Body of pancreas (tissue), 4 donors: ENCODE measurements at regions not wholly inside any gene's neighbourhood (a gene's known extent, or its start where the extent isn't known, plus 50 kb on each side); places are given as distances from the start of the nearest gene placed in this dataset.

Experiments used
- ATAC-seq: fragments of 150-250 bp; one replicate; pipeline ENCODE4 v1.9.1; 2016
- DNase-seq, 4 donors: peaks; one replicate each; pipeline ENCODE4 v3.0.0-alpha.2; 2019
- H3K27ac ChIP-seq, 4 donors: fragments of 200-600 bp; sonication (generic); 1 replicate in 3 of 4; 2 replicates in 1 of 4; pipeline versions ENCODE4 v1.5.1 to v1.6.1; 2016 to 2019; ENCODE audit warnings: mild to moderate bottlenecking in 1 of 4, mixed read lengths in 1 of 4, moderate library complexity in 1 of 4
- H3K27me3 ChIP-seq, 2 donors: fragments of 200-600 bp; sonication (generic); one replicate each; pipeline ENCODE4 v1.6.0; 2016; ENCODE audit warnings: mild to moderate bottlenecking in 1 of 2
- H3K36me3 ChIP-seq, 2 donors: fragments of 200-600 bp; sonication (generic); replicated peaks in 1 of 2; 2 replicates each; pipeline ENCODE4 v1.5.1; 2016; ENCODE audit warnings: low read depth in 2 of 2; ENCODE audit not compliant: insufficient read depth in 1 of 2
- H3K4me1 ChIP-seq: fragments of 200-600 bp; sonication (generic); one replicate; pipeline ENCODE4 v1.6.0; 2016
- H3K4me3 ChIP-seq, 2 donors: fragments of 200-600 bp; sonication (generic); 1 replicate in 1 of 2; 2 replicates in 1 of 2; pipeline ENCODE4 v1.5.1; 2016 to 2019
- H3K9me3 ChIP-seq, 3 donors: fragments of 200-600 bp; sonication (generic); 1 replicate in 2 of 3; 2 replicates in 1 of 3; pipeline ENCODE4 v1.5.1; 2016
- POLR2A ChIP-seq, 3 donors: fragments of 450-650 bp; IDR thresholded peaks; one replicate each; pipeline ENCODE4 v1.6.1; 2016; ENCODE audit warnings: antibody characterized with exemption in 3 of 3, mild to moderate bottlenecking in 2 of 3
- WGBS, 2 donors: methylation state at CpG; one replicate each; pipeline ENCODE4 v1.1.5; 2017; 5-methylcytosine and 5-hydroxymethylcytosine counted together
- intact Hi-C: fragments of 100-400 bp; cut with DNase I; formaldehyde crosslinking; loops from one replicate; pipeline ENCODE4 v1.15.1; 2023
- TF ChIP-seq, protein P1 (sequence below), 7 experiments: fragments of 450-650 bp in 4 of 7; fragments of 200-600 bp in 3 of 7; sonication (generic) in 3 of 7; IDR thresholded peaks; one replicate each; pipeline ENCODE4 v1.5.1; 2016 to 2019; ENCODE audit warnings: antibody characterized with exemption in 7 of 7

DNA sequence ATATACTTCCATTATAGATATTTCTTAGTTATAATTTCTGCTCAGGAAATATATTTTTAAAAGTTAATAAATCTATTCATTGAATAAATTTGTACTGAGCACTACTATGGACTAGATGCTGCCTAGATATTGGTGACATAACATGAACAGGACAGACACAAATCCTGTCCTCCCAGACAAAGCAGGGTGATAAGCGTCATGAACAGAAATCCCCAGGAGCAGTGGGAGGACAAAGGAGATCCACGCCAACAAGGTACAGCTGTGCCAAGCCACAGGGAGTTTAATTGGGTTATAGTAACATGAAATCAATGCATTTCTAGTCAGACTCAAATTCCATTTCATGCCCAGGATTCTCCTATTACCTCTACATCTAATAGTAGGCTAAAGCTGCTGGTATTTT is 171.8 kb upstream of the CPNE8 start:
- no peaks in the 10 kb centered on the region for H3K4me1 ChIP-seq
- H3K27ac ChIP-seq: no peak overlapping the region
- no peak overlapping the region for H3K4me3 ChIP-seq
- intact Hi-C loops: no loop called here
- ATAC-seq: no peak
- 49 to 65% methylated on average over 2 of the region's 2 CpGs for WGBS, 2 donors
- H3K27me3 ChIP-seq: no peaks in the 10 kb centered on the region
- no peak for DNase-seq
- no peak for TF ChIP-seq POLR2A (IDR thresholded peaks at IDR 0.05)
- TF ChIP-seq, protein P1, sequence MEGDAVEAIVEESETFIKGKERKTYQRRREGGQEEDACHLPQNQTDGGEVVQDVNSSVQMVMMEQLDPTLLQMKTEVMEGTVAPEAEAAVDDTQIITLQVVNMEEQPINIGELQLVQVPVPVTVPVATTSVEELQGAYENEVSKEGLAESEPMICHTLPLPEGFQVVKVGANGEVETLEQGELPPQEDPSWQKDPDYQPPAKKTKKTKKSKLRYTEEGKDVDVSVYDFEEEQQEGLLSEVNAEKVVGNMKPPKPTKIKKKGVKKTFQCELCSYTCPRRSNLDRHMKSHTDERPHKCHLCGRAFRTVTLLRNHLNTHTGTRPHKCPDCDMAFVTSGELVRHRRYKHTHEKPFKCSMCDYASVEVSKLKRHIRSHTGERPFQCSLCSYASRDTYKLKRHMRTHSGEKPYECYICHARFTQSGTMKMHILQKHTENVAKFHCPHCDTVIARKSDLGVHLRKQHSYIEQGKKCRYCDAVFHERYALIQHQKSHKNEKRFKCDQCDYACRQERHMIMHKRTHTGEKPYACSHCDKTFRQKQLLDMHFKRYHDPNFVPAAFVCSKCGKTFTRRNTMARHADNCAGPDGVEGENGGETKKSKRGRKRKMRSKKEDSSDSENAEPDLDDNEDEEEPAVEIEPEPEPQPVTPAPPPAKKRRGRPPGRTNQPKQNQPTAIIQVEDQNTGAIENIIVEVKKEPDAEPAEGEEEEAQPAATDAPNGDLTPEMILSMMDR (IDR thresholded peaks at IDR 0.05): no peak
- H3K9me3 ChIP-seq: no peaks in the 10 kb centered on the region
- H3K36me3 ChIP-seq: no peaks in the 10 kb centered on the region

DNA sequence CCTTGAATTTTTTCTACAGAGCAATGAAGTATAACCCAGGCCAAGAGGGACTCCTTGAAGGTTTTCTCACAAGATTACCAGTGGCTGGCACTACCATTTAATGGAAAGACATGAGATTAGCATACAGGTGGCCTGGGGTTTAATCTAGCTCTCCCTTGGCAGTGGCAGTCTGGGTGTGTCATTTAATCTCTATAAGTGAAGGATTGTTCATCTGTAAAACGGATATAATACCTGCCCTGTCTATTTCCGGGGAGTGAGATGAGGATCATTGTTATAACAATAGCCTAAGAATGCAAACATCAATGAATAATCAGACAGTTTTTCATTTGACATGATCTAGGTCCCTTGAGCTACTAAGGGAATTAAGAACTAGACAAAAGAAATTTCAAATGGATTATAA is 168.7 kb upstream of the CPNE8 start:
- 37 to 47% methylated on average over 2 of the region's 2 CpGs for WGBS, 2 donors
- intact Hi-C loops: no loop called here
- Histone ChIP-seq H3K4me1 (no peaks in the 10 kb centered on the region), H3K9me3 (no peaks in the 10 kb centered on the region), H3K4me3 (no peak overlapping the region), H3K27me3 (no peaks in the 10 kb centered on the region), H3K36me3 (no peaks in the 10 kb centered on the region), H3K27ac (no peak overlapping the region)
- DNase-seq (no peak), ATAC-seq (no peak)
- TF ChIP-seq, protein P1 (IDR thresholded peaks at IDR 0.05): no peak
- no peak for TF ChIP-seq POLR2A (IDR thresholded peaks at IDR 0.05)

DNA sequence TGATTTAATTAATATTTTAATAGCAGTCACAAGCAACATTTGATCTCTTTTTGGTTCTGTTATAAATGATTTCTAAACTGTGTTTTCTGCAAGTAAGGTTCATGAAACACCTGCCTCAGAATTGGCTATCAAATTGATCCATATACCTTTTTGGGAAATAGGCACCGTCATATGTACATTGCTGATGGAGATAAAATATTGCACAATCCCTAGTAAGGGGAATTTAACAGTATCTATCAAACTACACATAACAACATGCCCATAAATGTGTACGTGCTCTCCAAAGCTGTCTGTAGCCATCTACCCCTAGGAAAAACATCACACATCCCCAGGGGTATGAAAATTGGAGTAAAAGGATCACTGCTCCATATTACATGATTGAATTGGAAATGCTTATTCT is 167.3 kb upstream of the CPNE8 start:
- Histone ChIP-seq H3K27ac (no peak overlapping the region), H3K4me1 (no peaks in the 10 kb centered on the region), H3K36me3 (no peaks in the 10 kb centered on the region), H3K27me3 (no peaks in the 10 kb centered on the region), H3K9me3 (no peaks in the 10 kb centered on the region), H3K4me3 (no peak overlapping the region)
- ATAC-seq (no peak), DNase-seq (no peak)
- TF ChIP-seq, protein P1 (IDR thresholded peaks at IDR 0.05): no peak
- no peak for TF ChIP-seq POLR2A (IDR thresholded peaks at IDR 0.05)
- intact Hi-C loops: no loop called here
- 27 to 53% methylated on average over 2 of the region's 2 CpGs for WGBS, 2 donors

DNA sequence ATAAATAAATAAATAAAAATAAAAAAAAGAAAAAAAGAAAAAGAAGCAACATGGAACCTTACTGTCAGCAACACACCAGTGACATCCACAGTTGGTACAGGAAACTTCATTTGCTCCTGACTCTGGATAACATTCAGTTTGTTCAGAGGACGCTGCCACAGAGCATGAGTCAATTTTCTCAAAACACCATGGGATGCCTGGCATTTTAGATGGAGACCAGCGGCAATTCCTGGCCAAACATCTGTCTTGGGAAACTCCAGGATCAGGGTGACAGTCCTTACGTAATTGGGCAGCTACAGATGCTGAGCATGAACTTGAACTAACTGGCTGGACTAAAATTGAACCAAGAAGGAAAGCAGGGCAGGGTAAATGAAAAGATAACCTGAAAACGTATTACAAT is 166.2 kb upstream of the CPNE8 start:
- no peaks in the 10 kb centered on the region for H3K36me3 ChIP-seq
- no peaks in the 10 kb centered on the region for H3K9me3 ChIP-seq
- DNase-seq (no peak), ATAC-seq (no peak)
- no peak for TF ChIP-seq POLR2A (IDR thresholded peaks at IDR 0.05)
- TF ChIP-seq, protein P1 (IDR thresholded peaks at IDR 0.05): no peak
- no peak overlapping the region for H3K27ac ChIP-seq
- no peaks in the 10 kb centered on the region for H3K4me1 ChIP-seq
- 49 to 54% methylated on average over 4 of the region's 4 CpGs for WGBS, 2 donors
- intact Hi-C loops: no loop called here
- H3K4me3 ChIP-seq: no peak overlapping the region
- H3K27me3 ChIP-seq: no peaks in the 10 kb centered on the region

DNA sequence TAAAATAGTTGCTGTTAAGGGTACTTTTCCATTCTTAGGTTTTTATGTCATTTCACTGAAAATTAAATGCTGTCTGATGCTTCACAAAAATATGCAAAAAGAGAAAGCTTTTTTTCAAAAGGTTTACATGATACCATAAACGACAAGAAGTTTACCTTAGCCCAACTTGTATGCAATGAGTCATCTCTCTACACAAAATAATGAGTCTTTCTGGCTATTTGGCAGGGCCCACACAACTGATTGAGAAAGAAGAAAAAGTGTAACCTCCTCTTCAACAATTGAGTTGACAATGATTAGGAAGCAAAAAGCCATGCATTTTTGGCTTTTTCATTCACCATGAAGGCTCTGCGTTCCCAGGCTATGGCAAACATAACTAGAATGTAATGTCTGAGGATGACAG is 165.4 kb upstream of the CPNE8 start:
- TF ChIP-seq POLR2A (IDR thresholded peaks at IDR 0.05): no peak
- Histone ChIP-seq H3K9me3 (no peaks in the 10 kb centered on the region), H3K27ac (no peak overlapping the region), H3K36me3 (no peaks in the 10 kb centered on the region), H3K4me3 (no peak overlapping the region), H3K27me3 (no peaks in the 10 kb centered on the region), H3K4me1 (no peaks in the 10 kb centered on the region)
- 49 to 52% methylated on average over 2 of the region's 2 CpGs for WGBS, 2 donors
- intact Hi-C loops: no loop called here
- DNase-seq (no peak), ATAC-seq (no peak)
